ENCODE measurements at regions not wholly inside any gene's neighbourhood (a gene's known extent, or its start where the extent isn't known, plus 50 kb on each side); places are given as distances from the start of the nearest gene placed in this dataset.

DNA sequence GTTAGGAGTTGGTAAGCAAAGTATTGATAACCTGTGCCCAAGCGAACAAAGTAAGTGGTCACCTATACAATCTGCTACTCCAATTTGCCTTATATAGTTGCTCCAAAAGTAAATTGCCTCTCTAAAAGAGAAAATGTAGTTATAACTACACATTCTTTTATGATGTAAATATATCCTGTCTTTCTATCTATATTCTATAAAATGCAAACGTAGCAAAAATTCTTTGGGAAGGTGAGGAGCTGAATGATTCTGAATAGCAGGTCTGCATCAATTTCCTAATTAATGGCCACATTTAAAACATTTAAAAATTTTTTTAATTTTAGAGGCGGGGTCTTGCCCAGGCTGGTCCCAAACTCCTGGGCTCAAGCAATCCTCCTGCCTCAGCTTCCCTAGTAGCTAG is 64.2 kb upstream of the ASIP start:
- H3K27ac ChIP-seq: no peak overlapping the region
- TF ChIP-seq ZFX (IDR thresholded peaks at IDR 0.05; ENCODE audit: borderline replicate concordance): no peak
- TF ChIP-seq, protein P1, sequence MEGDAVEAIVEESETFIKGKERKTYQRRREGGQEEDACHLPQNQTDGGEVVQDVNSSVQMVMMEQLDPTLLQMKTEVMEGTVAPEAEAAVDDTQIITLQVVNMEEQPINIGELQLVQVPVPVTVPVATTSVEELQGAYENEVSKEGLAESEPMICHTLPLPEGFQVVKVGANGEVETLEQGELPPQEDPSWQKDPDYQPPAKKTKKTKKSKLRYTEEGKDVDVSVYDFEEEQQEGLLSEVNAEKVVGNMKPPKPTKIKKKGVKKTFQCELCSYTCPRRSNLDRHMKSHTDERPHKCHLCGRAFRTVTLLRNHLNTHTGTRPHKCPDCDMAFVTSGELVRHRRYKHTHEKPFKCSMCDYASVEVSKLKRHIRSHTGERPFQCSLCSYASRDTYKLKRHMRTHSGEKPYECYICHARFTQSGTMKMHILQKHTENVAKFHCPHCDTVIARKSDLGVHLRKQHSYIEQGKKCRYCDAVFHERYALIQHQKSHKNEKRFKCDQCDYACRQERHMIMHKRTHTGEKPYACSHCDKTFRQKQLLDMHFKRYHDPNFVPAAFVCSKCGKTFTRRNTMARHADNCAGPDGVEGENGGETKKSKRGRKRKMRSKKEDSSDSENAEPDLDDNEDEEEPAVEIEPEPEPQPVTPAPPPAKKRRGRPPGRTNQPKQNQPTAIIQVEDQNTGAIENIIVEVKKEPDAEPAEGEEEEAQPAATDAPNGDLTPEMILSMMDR (IDR thresholded peaks at IDR 0.05): no peak

DNA sequence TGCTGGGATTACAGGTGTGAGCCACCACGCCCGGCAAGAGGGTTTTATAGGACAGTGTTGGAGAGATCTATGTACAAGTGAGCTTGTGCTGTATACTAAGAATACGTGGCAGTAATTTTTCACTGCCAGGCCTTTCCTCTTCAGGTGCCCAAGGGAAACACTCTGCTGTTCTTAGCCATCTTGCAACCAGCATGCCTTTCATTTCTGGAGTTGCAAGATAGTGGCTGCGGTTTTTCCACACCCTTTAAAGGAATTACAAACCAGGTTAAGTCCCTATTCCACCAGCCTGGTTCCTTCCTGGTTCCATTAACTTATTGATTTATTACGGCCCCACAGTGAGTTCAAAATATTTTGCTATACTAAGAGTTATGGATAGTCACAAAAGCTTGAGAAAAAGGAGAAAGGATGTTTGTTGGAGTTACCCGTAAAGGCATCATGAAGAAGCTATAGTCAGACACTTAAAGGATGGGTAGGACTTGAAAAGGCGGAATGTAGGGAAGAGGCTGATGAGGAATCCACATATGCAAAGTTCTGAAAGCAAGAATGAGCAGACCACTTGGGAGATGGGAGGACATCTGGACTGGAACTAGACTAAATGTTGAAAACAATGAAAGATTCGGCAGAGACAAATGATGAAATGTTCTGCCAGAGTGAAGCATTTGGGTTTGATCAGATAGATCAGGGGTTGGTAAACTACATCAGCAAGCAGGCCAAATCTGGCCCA is 61.4 kb upstream of the ASIP start:
- TF ChIP-seq, protein P1 (IDR thresholded peaks at IDR 0.05): no peak
- H3K27ac ChIP-seq: no peak overlapping the region

DNA sequence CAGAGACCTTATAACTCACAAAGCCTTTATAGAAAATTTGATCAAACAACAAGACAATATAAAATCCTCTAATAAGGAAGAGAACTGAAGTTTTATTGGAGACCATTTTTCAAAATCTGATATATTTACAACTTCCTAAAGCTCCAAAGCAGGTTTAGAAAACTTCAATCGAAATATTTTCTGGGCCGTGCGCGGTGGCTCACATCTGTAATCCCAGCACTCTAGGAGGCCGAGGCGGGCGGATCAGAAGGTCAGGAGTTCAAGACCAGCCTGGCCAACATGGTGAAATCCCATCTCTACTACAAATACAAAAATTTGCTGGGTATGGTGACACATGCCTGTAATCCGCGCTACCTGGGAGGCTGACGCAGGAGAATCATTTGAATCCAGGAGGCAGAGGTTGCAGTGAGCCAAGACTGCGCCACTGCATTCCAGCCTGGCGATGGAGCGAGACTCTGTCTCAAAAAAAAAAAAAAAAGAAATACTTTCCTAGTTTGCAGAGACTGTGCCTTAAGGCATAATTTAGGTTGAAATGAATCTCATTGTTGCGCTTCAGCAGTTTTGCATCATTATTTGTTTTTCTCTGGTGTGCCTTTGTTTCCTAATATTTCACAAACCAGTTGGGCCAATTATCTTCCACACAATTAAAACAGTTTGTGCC is 60.6 kb upstream of the ASIP start:
- TF ChIP-seq, protein P1 (IDR thresholded peaks at IDR 0.05): no peak
- TF ChIP-seq ZFX (IDR thresholded peaks at IDR 0.05; ENCODE audit: borderline replicate concordance): no peak
- H3K27ac ChIP-seq: no peak overlapping the region

DNA sequence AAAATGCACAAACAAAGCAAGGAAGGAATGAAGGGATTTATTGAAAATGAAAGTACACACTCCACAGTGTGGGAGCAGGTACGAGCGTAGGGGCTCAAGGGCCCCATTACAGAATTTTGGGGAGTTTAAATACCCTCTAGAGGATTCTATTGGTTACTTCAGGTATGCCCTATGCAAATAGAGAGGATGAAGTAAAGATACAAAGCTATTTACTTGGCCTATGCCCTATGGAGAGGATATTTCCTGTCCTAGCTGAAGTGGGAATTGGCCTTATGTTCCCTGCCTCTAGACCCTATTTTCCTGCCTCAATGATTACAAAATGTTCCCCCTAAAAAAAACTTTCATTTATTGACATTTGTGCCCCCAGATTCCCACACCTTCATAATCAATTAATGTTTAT is 59.7 kb upstream of the ASIP start:
- H3K27ac ChIP-seq: no peak overlapping the region
- TF ChIP-seq, protein P1 (IDR thresholded peaks at IDR 0.05): no peak
- no peak for TF ChIP-seq ZFX (IDR thresholded peaks at IDR 0.05; ENCODE audit: borderline replicate concordance)

DNA sequence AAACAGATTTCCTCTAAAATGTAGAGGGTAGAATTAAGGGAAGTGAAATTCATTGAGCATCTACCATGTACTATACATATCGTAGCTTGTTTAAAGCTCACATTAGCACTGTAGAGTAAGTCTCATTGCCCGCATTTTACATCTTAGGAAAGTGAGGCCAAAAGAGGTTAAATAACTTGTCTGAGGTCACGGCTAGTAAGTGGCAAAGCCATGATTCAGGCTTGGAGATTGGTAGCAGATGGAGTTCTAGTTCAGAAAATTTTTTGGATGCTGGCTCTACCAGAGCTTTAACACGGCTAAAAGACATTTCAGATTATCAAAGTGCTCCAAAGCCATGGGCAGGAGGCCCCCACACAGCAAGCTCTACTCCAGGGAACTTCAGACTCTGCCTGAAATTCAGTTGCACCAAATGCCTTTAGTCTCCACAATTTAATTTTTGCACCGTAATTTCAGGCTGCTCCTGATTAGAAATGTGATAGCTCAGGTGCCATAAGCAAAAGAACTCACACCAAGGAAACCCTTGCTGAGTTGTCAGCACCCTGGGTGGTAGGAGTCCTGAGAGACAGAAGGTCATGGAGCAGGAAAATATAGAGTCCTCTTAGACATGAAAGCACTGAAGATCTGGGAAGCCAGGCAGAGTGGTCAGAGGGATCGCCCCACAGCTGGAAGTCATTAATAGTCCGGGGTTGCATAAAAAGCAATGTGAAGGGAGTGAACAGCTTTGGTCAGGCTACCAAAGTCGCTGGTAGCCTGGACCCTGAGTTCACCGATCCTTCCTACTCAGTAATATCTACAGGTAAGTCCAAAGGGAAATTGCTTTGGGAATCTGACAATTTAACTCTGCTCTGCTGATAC is 55.2 kb upstream of the ASIP start:
- H3K27ac ChIP-seq: no peak overlapping the region
- TF ChIP-seq, protein P1 (IDR thresholded peaks at IDR 0.05): no peak
- TF ChIP-seq ZFX (IDR thresholded peaks at IDR 0.05; ENCODE audit: borderline replicate concordance): no peak

DNA sequence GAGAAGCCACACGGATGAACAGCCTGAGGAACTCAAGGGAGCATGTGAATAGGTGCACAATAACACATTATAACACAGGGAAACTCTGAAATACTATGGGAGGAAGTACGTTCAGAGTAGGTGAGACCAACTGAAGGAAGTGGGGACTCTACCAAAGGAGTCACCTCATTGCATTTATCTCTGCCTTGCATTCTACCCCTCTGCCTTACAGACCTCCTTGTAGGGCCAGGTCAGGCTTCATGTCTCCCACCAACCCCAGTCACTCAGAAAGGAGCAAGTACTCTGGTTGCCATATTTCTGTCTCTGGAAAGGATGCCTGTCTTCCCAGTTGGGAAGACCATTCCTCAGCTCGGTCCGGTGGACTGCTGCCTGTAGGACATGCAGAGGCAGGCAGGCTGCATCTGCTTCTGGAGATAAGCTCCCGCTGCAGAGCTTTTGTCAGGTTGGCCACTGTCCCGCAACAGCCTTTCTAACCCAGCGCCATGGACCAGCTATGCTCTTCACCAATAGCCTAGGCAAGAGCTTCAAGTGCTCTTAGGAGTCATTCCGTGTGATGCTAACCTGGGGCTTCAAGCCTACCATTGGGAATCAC is 51.6 kb upstream of the ASIP start:
- TF ChIP-seq, protein P1 (IDR thresholded peaks at IDR 0.05): no peak
- TF ChIP-seq ZFX (IDR thresholded peaks at IDR 0.05; ENCODE audit: borderline replicate concordance): no peak
- H3K27ac ChIP-seq: no peak overlapping the region

Data from 22Rv1 (cell line).